Heart left ventricle (tissue), 16 donors: ENCODE measurements at regions not wholly inside any gene's neighbourhood (a gene's known extent, or its start where the extent isn't known, plus 50 kb on each side); places are given as distances from the start of the nearest gene placed in this dataset.
"Not testable (repeated sequence)": the region's sequence is repeated elsewhere in the genome, so short reads cannot be mapped to it uniquely, and the experiment has no call there.

Experiments used
- ATAC-seq, 4 donors: fragments of 200-7000 bp; cut with Tn5 transposase; one replicate each; pipeline ENCODE4 v1.9.1; 2020 to 2022; ENCODE audit warnings: moderate library complexity in 4 of 4, mild to moderate bottlenecking in 3 of 4, moderate number of reproducible peaks in 1 of 4
- DNase-seq, 5 donors: peaks; one replicate each; pipeline ENCODE4 v3.0.0-alpha.2; 2020
- H3K27ac ChIP-seq, 12 donors: fragments of 200-600 bp; sonication (generic) in 4 of 12; one replicate each; pipeline versions ENCODE4 v1.5.0 to v1.8.0; 2016 to 2022; ENCODE audit warnings: mild to moderate bottlenecking in 2 of 12
- H3K27me3 ChIP-seq, 9 donors: fragments of 200-600 bp; sonication (generic) in 2 of 9; one replicate each; pipeline versions ENCODE4 v1.5.1 to v1.8.0; 2016 to 2022; ENCODE audit warnings: mild to moderate bottlenecking in 3 of 9
- H3K36me3 ChIP-seq, 9 donors: fragments of 200-600 bp; sonication (generic) in 2 of 9; one replicate each; pipeline versions ENCODE4 v1.5.0 to v1.8.0; 2018 to 2022; ENCODE audit warnings: mild to moderate bottlenecking in 2 of 9
- H3K4me1 ChIP-seq, 12 donors: fragments of 200-600 bp; sonication (generic) in 4 of 12; one replicate each; pipeline versions ENCODE4 v1.5.0 to v1.8.0; 2016 to 2022; ENCODE audit warnings: mild to moderate bottlenecking in 3 of 12
- H3K4me3 ChIP-seq, 12 donors: fragments of 200-600 bp; sonication (generic) in 4 of 12; one replicate each; pipeline versions ENCODE4 v1.5.0 to v1.8.0; 2017 to 2022; ENCODE audit warnings: mild to moderate bottlenecking in 9 of 12, moderate library complexity in 4 of 12
- H3K9me3 ChIP-seq, 12 donors: fragments of 200-600 bp; sonication (generic) in 4 of 12; one replicate each; pipeline versions ENCODE4 v1.5.0 to v1.8.0; 2016 to 2022; ENCODE audit warnings: mild to moderate bottlenecking in 1 of 12
- CTCF ChIP-seq, 12 donors: fragments of 200-600 bp; sonication (generic) in 4 of 12; IDR thresholded peaks; one replicate each; pipeline versions ENCODE4 v1.5.0 to v1.8.0; 2018 to 2022; ENCODE audit warnings: antibody characterized with exemption in 12 of 12, mild to moderate bottlenecking in 5 of 12
- POLR2A ChIP-seq, 2 donors: fragments of 450-650 bp; IDR thresholded peaks; one replicate each; pipeline ENCODE4 v1.6.1; 2017; ENCODE audit warnings: antibody characterized with exemption in 2 of 2, mild to moderate bottlenecking in 2 of 2, moderate library complexity in 2 of 2
- WGBS, 4 donors: extraction: QIAGEN DNeasy Blood & Tissue Kit in 2 of 4; methylation state at CpG; one replicate each; pipeline versions ENCODE4 v1.1.5 to v1.1.7; 2013 to 2018; 5-methylcytosine and 5-hydroxymethylcytosine counted together
- intact Hi-C, 10 donors: fragments of 100-400 bp; cut with DNase I; formaldehyde crosslinking; loops; one replicate each; pipeline versions ENCODE4 v1.11.1 to v1.14.2; 2022
- donor health status: ischemic (EF 13 %, LVEDD 7.1; RV severe dilation, severe dysfunction).
- donor health status: healthy with polysubstance abuse.
- donor health status: DM: no; HTN: yes; CAD: no.
- donor health status: DM: no; HTN: no; CAD: no.
- donor health status: ischemic (EF 25% LVEDD 6.9; RV normal size, moderate dysfunction).
- donor health status: ischemic (EF 25% LVEDD 5.7; RV mildly dilated, moderate dysfunction).
- donor health status: healthy.
- donor health status: DM: yes; HTN: yes; CAD: no.
- donor health status: ischemic (EF 35%, LVEDD 5.7; RV mildly dilated, moderate dysfunction).
- donor health status: nonischemic (EF 11% LVEDD 7.7; RV severe dilation, severe dysfunction).
- donor health status: DM: yes; HTN: yes; CAD: no.
- donor health status: PGD.
- donor health status: ischemic (EF 29% LVEDD 5.4; RV normal size, mild dysfunction).
- donor health status: nonischemic (EF 23%, LVEDD 6.1; RV moderate dilation, normal function).

- no peaks in the 10 kb centered on the region for H3K4me1 ChIP-seq
- H3K9me3 ChIP-seq = no peaks in the 10 kb centered on the region
- no peaks in the 10 kb centered on the region for H3K36me3 ChIP-seq
- H3K4me3 ChIP-seq = no peak overlapping the region
- DNase-seq (no peak), ATAC-seq (no peak)
- intact Hi-C loops = no loop called here
- no peaks in the 10 kb centered on the region for H3K27me3 ChIP-seq
- WGBS, 4 donors = 81 to 93% (median 82%) methylated on average over 4 of the region's 4 CpGs
- no peak overlapping the region for H3K27ac ChIP-seq
- TF ChIP-seq POLR2A (IDR thresholded peaks at IDR 0.05) = no peak
- no peak for TF ChIP-seq CTCF (IDR thresholded peaks at IDR 0.05)
These were observed 59.9 kb upstream of the COBL start for GRCh38 chr7:51376420-51377092.

GRCh38 chr7:51374936-51375335 lies 58.3 kb upstream of the COBL start:
- Histone ChIP-seq H3K27ac (no peak overlapping the region), H3K4me3 (no peak overlapping the region), H3K9me3 (no peaks in the 10 kb centered on the region), H3K27me3 (no peaks in the 10 kb centered on the region), H3K4me1 (no peaks in the 10 kb centered on the region), H3K36me3 (no peaks in the 10 kb centered on the region)
- ATAC-seq = no peak
- TF ChIP-seq POLR2A (IDR thresholded peaks at IDR 0.05) = no peak
- no peak for TF ChIP-seq CTCF (IDR thresholded peaks at IDR 0.05)
- intact Hi-C loops = no loop called here
- DNase-seq = no peak
- WGBS, 4 donors = 73 to 84% (median 76%) methylated on average over 4 of the region's 4 CpGs

DNA sequence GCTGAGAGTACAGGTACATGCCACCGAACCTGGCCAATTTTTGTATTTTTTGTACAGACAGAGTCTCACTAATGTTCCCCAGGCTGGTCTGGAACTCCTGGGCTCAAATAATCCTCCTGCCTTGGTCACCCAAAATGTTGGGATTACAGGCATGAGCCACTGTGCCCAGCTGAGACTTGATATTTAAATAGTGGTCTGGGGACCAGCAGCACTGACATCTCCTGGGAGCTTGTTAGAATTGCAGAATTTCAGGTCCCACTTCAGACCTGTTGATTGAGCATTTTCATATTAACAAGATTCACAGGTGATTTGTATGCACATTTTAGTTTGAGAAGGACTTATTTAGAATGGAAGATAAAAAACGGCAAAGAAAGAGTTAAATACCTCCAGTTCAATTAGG lies 57.0 kb upstream of the COBL start:
- H3K27ac ChIP-seq, DNase-seq, H3K4me1 ChIP-seq, H3K27me3 ChIP-seq, H3K9me3 ChIP-seq, H3K36me3 ChIP-seq, ATAC-seq, H3K4me3 ChIP-seq, intact Hi-C loops: not testable (repeated sequence)
- 56 to 75% (median 58%) methylated on average over 2 of the region's 2 CpGs for WGBS, 4 donors

- H3K27ac ChIP-seq = no peak overlapping the region
- H3K4me1 ChIP-seq = no peaks in the 10 kb centered on the region
- no peaks in the 10 kb centered on the region for H3K9me3 ChIP-seq
- TF ChIP-seq POLR2A (IDR thresholded peaks at IDR 0.05) = no peak
- peak in 8 of 12 donors; percentile 19 to 42 (median 36) for TF ChIP-seq CTCF (IDR thresholded peaks at IDR 0.05)
- intact Hi-C loops = loop anchor here in 6 of 10 donors (5.0 to 10.0 kb wide), 6 partner anchors 115 to 1277 kb away; partner anchors contain the start of gene ZPBP (in 2 of the 6)
- no peak for ATAC-seq
- no peaks in the 10 kb centered on the region for H3K36me3 ChIP-seq
- DNase-seq = no peak
- WGBS, 4 donors = 5 to 28% (median 15%) methylated on average over 2 to 3 of the region's 3 CpGs
- no peaks in the 10 kb centered on the region for H3K27me3 ChIP-seq
- no peak overlapping the region for H3K4me3 ChIP-seq
These were observed 53.1 kb upstream of the COBL start for GRCh38 chr7:51369746-51370145.

- not testable (repeated sequence) for H3K4me3 ChIP-seq, ATAC-seq, H3K27me3 ChIP-seq, H3K4me1 ChIP-seq, DNase-seq, H3K36me3 ChIP-seq, H3K27ac ChIP-seq, H3K9me3 ChIP-seq
- 56 to 72% (median 67%) methylated on average over 3 of the region's 3 CpGs for WGBS, 4 donors
- intact Hi-C loops = loop anchor here in 6 of 10 donors (5.0 to 10.0 kb wide), 6 partner anchors 114 to 1277 kb away; partner anchors contain the start of gene ZPBP (in 2 of the 6)
These were observed 52.6 kb upstream of the COBL start for GRCh38 chr7:51369228-51369627.
